ENCODE measurements at regions not wholly inside any gene's neighbourhood (a gene's known extent, or its start where the extent isn't known, plus 50 kb on each side); places are given as distances from the start of the nearest gene placed in this dataset.
A peak's percentile ranks its signal among the peaks of the same experiment; 100 is the strongest.

GRCh38 chr3:99376926-99377325 is 261.5 kb upstream of the COL8A1 start:
- TF ChIP-seq CTCF (IDR thresholded peaks at IDR 0.05; ENCODE audit: extremely low read depth, low read depth, low read length), result no peak
- H4K20me1 ChIP-seq (ENCODE audit: insufficient read depth, low read length), result no peaks in the 10 kb centered on the region
- no peaks in the 10 kb centered on the region for H3K36me3 ChIP-seq (ENCODE audit: insufficient read depth, low read length)
- no peaks in the 10 kb centered on the region for H3K27me3 ChIP-seq (ENCODE audit: insufficient read depth, low read length)
- H3K79me2 ChIP-seq (ENCODE audit: insufficient read depth, low read length), result no peaks in the 10 kb centered on the region
- H3K4me1 ChIP-seq (ENCODE audit: insufficient read depth, low read length), result peaks cover 17% of the 10 kb centered on the region
- H3K9me3 ChIP-seq (ENCODE audit: low read depth, low read length), result peaks cover 2% of the 10 kb centered on the region
- DNase-seq (ENCODE audit: insufficient read length, low spot score, missing footprints), result no peak
- H3K4me2 ChIP-seq (ENCODE audit: insufficient read depth, low read length), result no peak overlapping the region
- no peak overlapping the region for H3K4me3 ChIP-seq (ENCODE audit: insufficient read depth, low read length)
- H2AFZ ChIP-seq (ENCODE audit: low read length), result no peak overlapping the region
- H3K27ac ChIP-seq (ENCODE audit: low read depth, low read length), result no peak overlapping the region

- Histone ChIP-seq H3K4me2 (ENCODE audit: insufficient read depth, low read length) (no peak overlapping the region), H3K27me3 (ENCODE audit: insufficient read depth, low read length) (no peaks in the 10 kb centered on the region), H3K36me3 (ENCODE audit: insufficient read depth, low read length) (no peaks in the 10 kb centered on the region), H3K79me2 (ENCODE audit: insufficient read depth, low read length) (no peaks in the 10 kb centered on the region), H3K27ac (ENCODE audit: low read depth, low read length) (peak overlapping the region; percentile 51), H3K9me3 (ENCODE audit: low read depth, low read length) (peaks cover 2% of the 10 kb centered on the region), H3K4me1 (ENCODE audit: insufficient read depth, low read length) (peaks cover 17% of the 10 kb centered on the region), H3K4me3 (ENCODE audit: insufficient read depth, low read length) (no peak overlapping the region), H4K20me1 (ENCODE audit: insufficient read depth, low read length) (no peaks in the 10 kb centered on the region), H2AFZ (ENCODE audit: low read length) (peak overlapping the region; percentile 60)
- no peak for DNase-seq (ENCODE audit: insufficient read length, low spot score, missing footprints)
- no peak for TF ChIP-seq CTCF (IDR thresholded peaks at IDR 0.05; ENCODE audit: extremely low read depth, low read depth, low read length)
These were observed 264.6 kb upstream of the COL8A1 start for GRCh38 chr3:99373846-99374210.

GRCh38 chr3:99373088-99373845 is 265.1 kb upstream of the COL8A1 start:
- Histone ChIP-seq H3K4me3 (ENCODE audit: insufficient read depth, low read length) (no peak overlapping the region), H2AFZ (ENCODE audit: low read length) (peak overlapping the region; percentile 60), H3K27me3 (ENCODE audit: insufficient read depth, low read length) (no peaks in the 10 kb centered on the region), H3K27ac (ENCODE audit: low read depth, low read length) (peak overlapping the region; percentile 51), H3K4me1 (ENCODE audit: insufficient read depth, low read length) (peaks cover 17% of the 10 kb centered on the region), H3K4me2 (ENCODE audit: insufficient read depth, low read length) (no peak overlapping the region), H3K36me3 (ENCODE audit: insufficient read depth, low read length) (no peaks in the 10 kb centered on the region), H3K9me3 (ENCODE audit: low read depth, low read length) (peaks cover 2% of the 10 kb centered on the region), H4K20me1 (ENCODE audit: insufficient read depth, low read length) (no peaks in the 10 kb centered on the region), H3K79me2 (ENCODE audit: insufficient read depth, low read length) (no peaks in the 10 kb centered on the region)
- no peak for DNase-seq (ENCODE audit: insufficient read length, low spot score, missing footprints)
- TF ChIP-seq CTCF (IDR thresholded peaks at IDR 0.05; ENCODE audit: extremely low read depth, low read depth, low read length), result no peak

GRCh38 chr3:99366663-99367429 is 271.5 kb upstream of the COL8A1 start:
- H3K4me3 ChIP-seq (ENCODE audit: insufficient read depth, low read length), result no peak overlapping the region
- H3K9me3 ChIP-seq (ENCODE audit: low read depth, low read length), result no peaks in the 10 kb centered on the region
- H4K20me1 ChIP-seq (ENCODE audit: insufficient read depth, low read length), result no peaks in the 10 kb centered on the region
- H3K27me3 ChIP-seq (ENCODE audit: insufficient read depth, low read length), result no peaks in the 10 kb centered on the region
- H3K4me1 ChIP-seq (ENCODE audit: insufficient read depth, low read length), result peaks cover 6% of the 10 kb centered on the region
- TF ChIP-seq CTCF (IDR thresholded peaks at IDR 0.05; ENCODE audit: extremely low read depth, low read depth, low read length), result no peak
- H3K4me2 ChIP-seq (ENCODE audit: insufficient read depth, low read length), result no peak overlapping the region
- H3K27ac ChIP-seq (ENCODE audit: low read depth, low read length), result no peak overlapping the region
- no peaks in the 10 kb centered on the region for H3K36me3 ChIP-seq (ENCODE audit: insufficient read depth, low read length)
- DNase-seq (ENCODE audit: insufficient read length, low spot score, missing footprints), result no peak
- H3K79me2 ChIP-seq (ENCODE audit: insufficient read depth, low read length), result no peaks in the 10 kb centered on the region
- H2AFZ ChIP-seq (ENCODE audit: low read length), result no peak overlapping the region

Data from osteoblast (primary cell).